Ascending aorta (tissue), 2 donors: ENCODE measurements at regions not wholly inside any gene's neighbourhood (a gene's known extent, or its start where the extent isn't known, plus 50 kb on each side); places are given as distances from the start of the nearest gene placed in this dataset.

Experiments
- DNase-seq, 2 donors: peaks; one replicate each; pipeline ENCODE4 v3.0.0-alpha.2; 2019; ENCODE audit warnings: low spot score in 2 of 2
- H3K27ac ChIP-seq, 2 donors: fragments of 200-600 bp; sonication (generic); one replicate each; pipeline ENCODE4 v1.5.1; 2016 to 2017; ENCODE audit warnings: mild to moderate bottlenecking in 1 of 2
- H3K27me3 ChIP-seq: fragments of 200-600 bp; sonication (generic); one replicate; pipeline ENCODE4 v1.5.1; 2017
- H3K36me3 ChIP-seq, 2 donors: fragments of 200-600 bp; sonication (generic); one replicate each; pipeline ENCODE4 v1.5.1; 2016
- H3K4me1 ChIP-seq, 2 donors: fragments of 200-600 bp; sonication (generic); one replicate each; pipeline ENCODE4 v1.5.1; 2016 to 2017; ENCODE audit warnings: mild to moderate bottlenecking in 1 of 2
- H3K4me3 ChIP-seq, 2 donors: fragments of 200-600 bp; sonication (generic); one replicate each; pipeline ENCODE4 v1.5.1; 2016 to 2017; ENCODE audit warnings: mild to moderate bottlenecking in 1 of 2
- H3K9me3 ChIP-seq, 2 donors: fragments of 200-600 bp; sonication (generic); one replicate each; pipeline ENCODE4 v1.5.1; 2016
- CTCF ChIP-seq, 3 experiments: fragments of 200-600 bp in 2 of 3; fragments of 450-650 bp in 1 of 3; sonication (generic) in 2 of 3; IDR thresholded peaks; one replicate each; pipeline ENCODE4 v1.5.1; 2016 to 2019; ENCODE audit warnings: antibody characterized with exemption in 3 of 3, mild to moderate bottlenecking in 1 of 3, moderate library complexity in 1 of 3
- intact Hi-C: fragments of 100-400 bp; cut with DNase I; formaldehyde crosslinking; loops from one replicate; pipeline ENCODE4 v1.15.1; 2023

GRCh38 chr1:37303884-37304574 lies 170.4 kb upstream of the ZC3H12A start:
- no peak for TF ChIP-seq CTCF (IDR thresholded peaks at IDR 0.05)
- DNase-seq = no peak
- Histone ChIP-seq H3K9me3 (no peaks in the 10 kb centered on the region), H3K4me3 (no peak overlapping the region), H3K27ac (no peak overlapping the region), H3K36me3 (no peaks in the 10 kb centered on the region), H3K4me1 (no peaks in the 10 kb centered on the region), H3K27me3 (no peaks in the 10 kb centered on the region)
- intact Hi-C loops = no loop called here

GRCh38 chr1:37305108-37305507 lies 169.3 kb upstream of the ZC3H12A start:
- TF ChIP-seq CTCF (IDR thresholded peaks at IDR 0.05) = no peak
- Histone ChIP-seq H3K27me3 (no peaks in the 10 kb centered on the region), H3K4me3 (no peak overlapping the region), H3K27ac (no peak overlapping the region), H3K36me3 (no peaks in the 10 kb centered on the region), H3K4me1 (no peaks in the 10 kb centered on the region), H3K9me3 (no peaks in the 10 kb centered on the region)
- no peak for DNase-seq
- intact Hi-C loops = no loop called here

GRCh38 chr1:37305841-37306240 lies 168.5 kb upstream of the ZC3H12A start:
- DNase-seq = no peak
- no peaks in the 10 kb centered on the region for H3K27me3 ChIP-seq
- TF ChIP-seq CTCF (IDR thresholded peaks at IDR 0.05) = no peak
- no peak overlapping the region for H3K4me3 ChIP-seq
- H3K9me3 ChIP-seq = no peaks in the 10 kb centered on the region
- no peaks in the 10 kb centered on the region for H3K36me3 ChIP-seq
- H3K4me1 ChIP-seq = no peaks in the 10 kb centered on the region
- H3K27ac ChIP-seq = no peak overlapping the region
- intact Hi-C loops = no loop called here

- Histone ChIP-seq H3K9me3 (no peaks in the 10 kb centered on the region), H3K4me3 (no peak overlapping the region), H3K27me3 (no peaks in the 10 kb centered on the region), H3K36me3 (no peaks in the 10 kb centered on the region), H3K27ac (no peak overlapping the region), H3K4me1 (no peaks in the 10 kb centered on the region)
- DNase-seq = no peak
- intact Hi-C loops = no loop called here
- TF ChIP-seq CTCF (IDR thresholded peaks at IDR 0.05) = no peak
These were observed 167.9 kb upstream of the ZC3H12A start for GRCh38 chr1:37306461-37306860.

GRCh38 chr1:37306871-37307270 lies 167.5 kb upstream of the ZC3H12A start:
- Histone ChIP-seq H3K27ac (no peak overlapping the region), H3K27me3 (no peaks in the 10 kb centered on the region), H3K4me1 (no peaks in the 10 kb centered on the region), H3K9me3 (no peaks in the 10 kb centered on the region), H3K36me3 (no peaks in the 10 kb centered on the region), H3K4me3 (no peak overlapping the region)
- no peak for TF ChIP-seq CTCF (IDR thresholded peaks at IDR 0.05)
- intact Hi-C loops = no loop called here
- no peak for DNase-seq
